ENCODE measurements at regions not wholly inside any gene's neighbourhood (a gene's known extent, or its start where the extent isn't known, plus 50 kb on each side); places are given as distances from the start of the nearest gene placed in this dataset.

- no peak overlapping the region for H2AFZ ChIP-seq (ENCODE audit: low read depth, low read length)
- intact Hi-C loops (cut with micrococcal nuclease): no loop called here
- H3K27ac ChIP-seq (ENCODE audit: insufficient read depth, low read depth, low read length): no peak overlapping the region
- no peak overlapping the region for H3K4me3 ChIP-seq (replicated peaks in 1 of 3; ENCODE audit: insufficient read depth in 1 of 3, low read depth in 1 of 3, low read length in 3 of 3)
- dilution Hi-C loops (cut with MboI; ENCODE audit: extremely low pct_ligation_motif_present, low sequenced_read_pairs): no loop called here
- POLR2A ChIA-PET: no interaction called here
- H3K4me2 ChIP-seq (ENCODE audit: insufficient read depth, low read length): no peak overlapping the region
- no peaks in the 10 kb centered on the region for H4K20me1 ChIP-seq (replicated peaks; ENCODE audit: control insufficient read depth, extremely low read depth, insufficient read depth, low read length)
- H3K9ac ChIP-seq (replicated peaks; ENCODE audit: extremely low read depth, insufficient read depth, low read length): no peak overlapping the region
- no TSS peak for BruUV-seq (replicated peaks)
- TF ChIP-seq EZH2 (IDR thresholded peaks at IDR 0.05; ENCODE audit: borderline replicate concordance, low read depth, low read length, severe bottlenecking) (no peak), POLR2A (IDR thresholded peaks at IDR 0.05; ENCODE audit: low read depth, low read length) (no peak), FOS (IDR thresholded peaks at IDR 0.05; ENCODE audit: borderline replicate concordance, insufficient read depth, low read length) (no peak), JUN (IDR thresholded peaks at IDR 0.05; ENCODE audit: borderline replicate concordance, insufficient read depth, insufficient read length, low read depth) (no peak), MYC (IDR thresholded peaks at IDR 0.05; ENCODE audit: low read depth, low read length) (no peak)
- no peaks in the 10 kb centered on the region for H3K36me3 ChIP-seq (ENCODE audit: control insufficient read depth in 2 of 2, extremely low read depth in 1 of 2, insufficient read depth in 2 of 2, low read length in 2 of 2)
- H3K9me3 ChIP-seq (replicated peaks; ENCODE audit: control insufficient read depth, insufficient read depth, low read length): no peaks in the 10 kb centered on the region
- no peaks in the 10 kb centered on the region for H3K27me3 ChIP-seq (ENCODE audit: control insufficient read depth in 2 of 2, insufficient read depth in 2 of 2, low read length in 2 of 2)
- CTCF ChIA-PET: no interaction called here
- DNase-seq (ENCODE audit: low read depth, low spot score) (no peak), FAIRE-seq (no peak)
- H3K4me1 ChIP-seq (ENCODE audit: control insufficient read depth, extremely low read depth, insufficient read depth, low read length): no peaks in the 10 kb centered on the region
- no peaks in the 10 kb centered on the region for H3K9me1 ChIP-seq (replicated peaks; ENCODE audit: control insufficient read depth, extremely low read depth, insufficient read depth, low read length)
- H3K79me2 ChIP-seq (ENCODE audit: control insufficient read depth, insufficient read depth, low read length): no peaks in the 10 kb centered on the region
Measured at GRCh38 chr9:71269859-71270258, 148.4 kb upstream of the TRPM3 start.

DNA sequence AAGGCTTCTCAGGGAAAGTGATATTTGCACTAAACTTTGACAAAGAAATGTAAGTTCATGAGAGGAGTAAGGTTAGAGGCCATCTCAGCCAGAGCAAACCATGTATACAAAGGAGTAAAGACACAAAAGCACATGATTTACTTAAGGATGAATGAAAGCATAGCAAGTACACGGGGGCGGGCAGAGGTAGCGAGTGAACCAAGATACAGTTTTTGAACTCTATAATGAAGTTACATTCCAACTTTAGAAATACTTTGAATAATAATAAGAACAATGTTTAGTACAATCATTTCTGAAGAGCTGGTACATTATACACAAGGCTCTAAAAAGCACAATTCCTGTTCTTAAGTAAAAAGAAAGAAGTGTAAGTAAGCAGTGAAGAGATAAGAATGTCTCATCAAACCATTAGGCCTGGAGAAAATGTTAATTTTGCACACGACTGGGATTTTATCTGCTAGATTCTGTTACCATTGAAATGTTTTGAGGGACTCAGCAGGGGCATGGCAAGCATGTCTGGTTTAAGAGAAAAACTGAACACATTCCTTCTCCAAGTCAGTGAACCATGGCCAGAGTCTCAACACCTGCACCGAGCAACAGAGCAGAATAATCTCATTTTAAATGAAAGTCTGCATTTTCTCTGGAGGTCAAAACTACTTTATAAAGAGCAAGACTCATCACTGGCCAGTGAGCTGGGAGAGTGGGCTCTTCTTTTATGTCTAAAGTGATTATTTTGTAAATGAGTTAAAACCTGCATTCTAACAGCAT lies 147.6 kb upstream of the TRPM3 start:
- TF ChIP-seq MYC (IDR thresholded peaks at IDR 0.05; ENCODE audit: low read depth, low read length): no peak
- TF ChIP-seq POLR2A (IDR thresholded peaks at IDR 0.05; ENCODE audit: low read depth, low read length): no peak
- TF ChIP-seq, protein P1, sequence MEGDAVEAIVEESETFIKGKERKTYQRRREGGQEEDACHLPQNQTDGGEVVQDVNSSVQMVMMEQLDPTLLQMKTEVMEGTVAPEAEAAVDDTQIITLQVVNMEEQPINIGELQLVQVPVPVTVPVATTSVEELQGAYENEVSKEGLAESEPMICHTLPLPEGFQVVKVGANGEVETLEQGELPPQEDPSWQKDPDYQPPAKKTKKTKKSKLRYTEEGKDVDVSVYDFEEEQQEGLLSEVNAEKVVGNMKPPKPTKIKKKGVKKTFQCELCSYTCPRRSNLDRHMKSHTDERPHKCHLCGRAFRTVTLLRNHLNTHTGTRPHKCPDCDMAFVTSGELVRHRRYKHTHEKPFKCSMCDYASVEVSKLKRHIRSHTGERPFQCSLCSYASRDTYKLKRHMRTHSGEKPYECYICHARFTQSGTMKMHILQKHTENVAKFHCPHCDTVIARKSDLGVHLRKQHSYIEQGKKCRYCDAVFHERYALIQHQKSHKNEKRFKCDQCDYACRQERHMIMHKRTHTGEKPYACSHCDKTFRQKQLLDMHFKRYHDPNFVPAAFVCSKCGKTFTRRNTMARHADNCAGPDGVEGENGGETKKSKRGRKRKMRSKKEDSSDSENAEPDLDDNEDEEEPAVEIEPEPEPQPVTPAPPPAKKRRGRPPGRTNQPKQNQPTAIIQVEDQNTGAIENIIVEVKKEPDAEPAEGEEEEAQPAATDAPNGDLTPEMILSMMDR (IDR thresholded peaks at IDR 0.05; ENCODE audit: extremely low read depth in 1 of 2, insufficient read depth in 1 of 2, low read depth in 1 of 2, low read length in 2 of 2): no peak
- no peak for TF ChIP-seq FOS (IDR thresholded peaks at IDR 0.05; ENCODE audit: borderline replicate concordance, insufficient read depth, low read length)
- TF ChIP-seq EZH2 (IDR thresholded peaks at IDR 0.05; ENCODE audit: borderline replicate concordance, low read depth, low read length, severe bottlenecking): no peak
- no peak for TF ChIP-seq JUN (IDR thresholded peaks at IDR 0.05; ENCODE audit: borderline replicate concordance, insufficient read depth, insufficient read length, low read depth)
- TF ChIP-seq, protein P2, sequence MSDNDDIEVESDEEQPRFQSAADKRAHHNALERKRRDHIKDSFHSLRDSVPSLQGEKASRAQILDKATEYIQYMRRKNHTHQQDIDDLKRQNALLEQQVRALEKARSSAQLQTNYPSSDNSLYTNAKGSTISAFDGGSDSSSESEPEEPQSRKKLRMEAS (IDR thresholded peaks at IDR 0.05; ENCODE audit: insufficient read depth, insufficient read length): no peak
- no peak for TF ChIP-seq POLR2AphosphoS5 (IDR thresholded peaks at IDR 0.05; ENCODE audit: insufficient read depth, low read depth, low read length)
- TF ChIP-seq GATA2 (IDR thresholded peaks at IDR 0.05; ENCODE audit: insufficient read depth, insufficient read length, low read depth, low read length): no peak
- H3K9me1 ChIP-seq (replicated peaks; ENCODE audit: control insufficient read depth, extremely low read depth, insufficient read depth, low read length): no peaks in the 10 kb centered on the region
- H3K79me2 ChIP-seq (ENCODE audit: control insufficient read depth, insufficient read depth, low read length): no peaks in the 10 kb centered on the region
- FAIRE-seq: no peak
- no peak overlapping the region for H3K4me2 ChIP-seq (ENCODE audit: insufficient read depth, low read length)
- H3K9me3 ChIP-seq (replicated peaks; ENCODE audit: control insufficient read depth, insufficient read depth, low read length): no peaks in the 10 kb centered on the region
- no peak overlapping the region for H3K9ac ChIP-seq (replicated peaks; ENCODE audit: extremely low read depth, insufficient read depth, low read length)
- no TSS peak for BruUV-seq (replicated peaks)
- intact Hi-C loops (cut with micrococcal nuclease): no loop called here
- dilution Hi-C loops (cut with MboI; ENCODE audit: extremely low pct_ligation_motif_present, low sequenced_read_pairs): no loop called here
- no peaks in the 10 kb centered on the region for H4K20me1 ChIP-seq (replicated peaks; ENCODE audit: control insufficient read depth, extremely low read depth, insufficient read depth, low read length)
- DNase-seq (ENCODE audit: low read depth, low spot score): no peak
- H3K36me3 ChIP-seq (ENCODE audit: control insufficient read depth in 2 of 2, extremely low read depth in 1 of 2, insufficient read depth in 2 of 2, low read length in 2 of 2): no peaks in the 10 kb centered on the region
- H3K27me3 ChIP-seq (ENCODE audit: control insufficient read depth in 2 of 2, insufficient read depth in 2 of 2, low read length in 2 of 2): no peaks in the 10 kb centered on the region
- H3K4me3 ChIP-seq (replicated peaks in 1 of 3; ENCODE audit: insufficient read depth in 1 of 3, low read depth in 1 of 3, low read length in 3 of 3): no peak overlapping the region
- no peak overlapping the region for H3K27ac ChIP-seq (ENCODE audit: insufficient read depth, low read depth, low read length)
- no peaks in the 10 kb centered on the region for H3K4me1 ChIP-seq (ENCODE audit: control insufficient read depth, extremely low read depth, insufficient read depth, low read length)
- no peak overlapping the region for H2AFZ ChIP-seq (ENCODE audit: low read depth, low read length)
- CTCF ChIA-PET: no interaction called here
- POLR2A ChIA-PET: no interaction called here

Data from endothelial cell of umbilical vein (primary cell).